ENCODE measurements at regions not wholly inside any gene's neighbourhood (a gene's known extent, or its start where the extent isn't known, plus 50 kb on each side); places are given as distances from the start of the nearest gene placed in this dataset.

DNA sequence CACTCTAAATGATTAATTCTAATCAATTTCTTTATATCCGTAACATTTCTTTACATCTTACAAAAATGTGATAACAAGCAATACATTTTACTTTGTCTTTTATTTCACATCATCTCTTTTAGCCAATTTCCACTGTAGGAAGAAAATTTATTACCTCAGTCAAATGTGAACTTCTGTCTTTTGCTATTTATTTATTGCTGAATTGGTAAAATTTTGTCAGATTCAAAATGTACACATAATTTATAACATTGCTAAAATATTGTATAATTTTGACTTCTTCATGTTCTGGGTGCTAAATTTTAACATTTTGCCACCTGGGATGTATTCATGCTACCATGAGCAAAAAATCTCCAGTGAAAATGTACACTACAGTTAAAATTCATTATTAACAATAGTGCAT lies 158.0 kb downstream of the HGF start:
- TF ChIP-seq, protein P1, sequence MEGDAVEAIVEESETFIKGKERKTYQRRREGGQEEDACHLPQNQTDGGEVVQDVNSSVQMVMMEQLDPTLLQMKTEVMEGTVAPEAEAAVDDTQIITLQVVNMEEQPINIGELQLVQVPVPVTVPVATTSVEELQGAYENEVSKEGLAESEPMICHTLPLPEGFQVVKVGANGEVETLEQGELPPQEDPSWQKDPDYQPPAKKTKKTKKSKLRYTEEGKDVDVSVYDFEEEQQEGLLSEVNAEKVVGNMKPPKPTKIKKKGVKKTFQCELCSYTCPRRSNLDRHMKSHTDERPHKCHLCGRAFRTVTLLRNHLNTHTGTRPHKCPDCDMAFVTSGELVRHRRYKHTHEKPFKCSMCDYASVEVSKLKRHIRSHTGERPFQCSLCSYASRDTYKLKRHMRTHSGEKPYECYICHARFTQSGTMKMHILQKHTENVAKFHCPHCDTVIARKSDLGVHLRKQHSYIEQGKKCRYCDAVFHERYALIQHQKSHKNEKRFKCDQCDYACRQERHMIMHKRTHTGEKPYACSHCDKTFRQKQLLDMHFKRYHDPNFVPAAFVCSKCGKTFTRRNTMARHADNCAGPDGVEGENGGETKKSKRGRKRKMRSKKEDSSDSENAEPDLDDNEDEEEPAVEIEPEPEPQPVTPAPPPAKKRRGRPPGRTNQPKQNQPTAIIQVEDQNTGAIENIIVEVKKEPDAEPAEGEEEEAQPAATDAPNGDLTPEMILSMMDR (IDR thresholded peaks at IDR 0.05) = no peak
- TF ChIP-seq EZH2 (IDR thresholded peaks at IDR 0.05; ENCODE audit: borderline replicate concordance, insufficient read depth, low read depth, low read length, poor library complexity, severe bottlenecking) = no peak

Data from B cell (primary cell).